Keratinocyte (primary cell): ENCODE measurements at regions not wholly inside any gene's neighbourhood (a gene's known extent, or its start where the extent isn't known, plus 50 kb on each side); places are given as distances from the start of the nearest gene placed in this dataset.

ENCODE experiments used
- CTCF ChIP-seq, 3 experiments: IDR thresholded peaks in 1 of 3; conservative IDR thresholded peaks in 1 of 3; optimal IDR thresholded peaks in 1 of 3; 2 replicates in 2 of 3; 3 replicates in 1 of 3; pipeline versions ENCODE3 to v1.5.1; 2011; ENCODE audit warnings: low read length in 3 of 3, mild to moderate bottlenecking in 3 of 3, moderate library complexity in 2 of 3, control low read depth in 1 of 3, inconsistent platforms in 1 of 3; ENCODE audit not compliant: insufficient read depth in 2 of 3; ENCODE audit errors: extremely low read depth in 1 of 3
- EZH2 ChIP-seq: IDR thresholded peaks from one replicate; pipeline ENCODE4 v1.6.1; 2012; ENCODE audit warnings: inconsistent platforms, mild to moderate bottlenecking, low read length, moderate library complexity

- TF ChIP-seq EZH2 (no peak), CTCF (optimal IDR thresholded peaks at IDR 0.05 in 1 of 3, IDR thresholded peaks at IDR 0.05 in 1 of 3, conservative IDR thresholded peaks at IDR 0.05 in 1 of 3; ENCODE audit: extremely low read depth in 1 of 3, insufficient read depth in 2 of 3, low read length in 3 of 3) (no peak)
These were observed 241.3 kb upstream of the LRTM1 start for GRCh38 chr3:55169161-55169560.
